C4-2B (cell line): ENCODE measurements at regions not wholly inside any gene's neighbourhood (a gene's known extent, or its start where the extent isn't known, plus 50 kb on each side); places are given as distances from the start of the nearest gene placed in this dataset.
"Not testable (repeated sequence)": the region's sequence is repeated elsewhere in the genome, so short reads cannot be mapped to it uniquely, and the experiment has no call there.

ENCODE experiments used
- H3K27ac ChIP-seq: fragments of 450-650 bp; 2 replicates; pipeline ENCODE4 v1.5.1; 2017
- ZFX ChIP-seq: fragments of 450-650 bp; IDR thresholded peaks from 2 replicates; pipeline ENCODE4 v1.6.1; 2017
- TF ChIP-seq, protein P1 (sequence below): fragments of 450-650 bp; conservative IDR thresholded peaks from 2 replicates; pipeline ENCODE4 v1.5.1; 2017; ENCODE audit warnings: mild to moderate bottlenecking

- no peak for TF ChIP-seq ZFX
- TF ChIP-seq, protein P1, sequence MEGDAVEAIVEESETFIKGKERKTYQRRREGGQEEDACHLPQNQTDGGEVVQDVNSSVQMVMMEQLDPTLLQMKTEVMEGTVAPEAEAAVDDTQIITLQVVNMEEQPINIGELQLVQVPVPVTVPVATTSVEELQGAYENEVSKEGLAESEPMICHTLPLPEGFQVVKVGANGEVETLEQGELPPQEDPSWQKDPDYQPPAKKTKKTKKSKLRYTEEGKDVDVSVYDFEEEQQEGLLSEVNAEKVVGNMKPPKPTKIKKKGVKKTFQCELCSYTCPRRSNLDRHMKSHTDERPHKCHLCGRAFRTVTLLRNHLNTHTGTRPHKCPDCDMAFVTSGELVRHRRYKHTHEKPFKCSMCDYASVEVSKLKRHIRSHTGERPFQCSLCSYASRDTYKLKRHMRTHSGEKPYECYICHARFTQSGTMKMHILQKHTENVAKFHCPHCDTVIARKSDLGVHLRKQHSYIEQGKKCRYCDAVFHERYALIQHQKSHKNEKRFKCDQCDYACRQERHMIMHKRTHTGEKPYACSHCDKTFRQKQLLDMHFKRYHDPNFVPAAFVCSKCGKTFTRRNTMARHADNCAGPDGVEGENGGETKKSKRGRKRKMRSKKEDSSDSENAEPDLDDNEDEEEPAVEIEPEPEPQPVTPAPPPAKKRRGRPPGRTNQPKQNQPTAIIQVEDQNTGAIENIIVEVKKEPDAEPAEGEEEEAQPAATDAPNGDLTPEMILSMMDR: no peak
- H3K27ac ChIP-seq: no peak overlapping the region
These were observed 505.5 kb downstream of the PRIM2 start for GRCh38 chr6:57822896-57823358.

- not testable (repeated sequence) for H3K27ac ChIP-seq
These were observed 520.3 kb downstream of the PRIM2 start for GRCh38 chr6:57837622-57838209.

DNA sequence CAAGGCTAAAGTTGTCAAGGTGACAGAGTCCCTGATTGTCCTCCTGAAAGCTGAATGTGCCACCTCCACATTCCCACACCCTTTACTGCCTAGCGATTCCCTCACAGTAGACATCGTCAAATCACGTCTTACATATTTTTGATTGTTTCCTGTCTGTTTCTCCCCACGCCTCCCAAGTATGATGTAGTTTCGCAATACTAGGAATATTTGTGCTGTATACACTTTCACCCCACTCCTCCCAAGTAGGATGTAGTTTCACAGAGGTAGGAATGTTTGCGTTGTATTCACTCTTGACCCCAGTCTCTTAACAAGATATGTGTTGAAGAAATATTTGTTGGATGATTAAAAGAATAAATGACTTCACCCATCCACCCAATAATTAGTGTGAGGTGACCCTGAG, 524.1 kb downstream of the PRIM2 start:
- H3K27ac ChIP-seq: not testable (repeated sequence)

GRCh38 chr6:57853745-57854407, 536.4 kb downstream of the PRIM2 start:
- H3K27ac ChIP-seq: not testable (repeated sequence)

GRCh38 chr6:57860481-57861315, 543.3 kb downstream of the PRIM2 start:
- H3K27ac ChIP-seq: not testable (repeated sequence)

DNA sequence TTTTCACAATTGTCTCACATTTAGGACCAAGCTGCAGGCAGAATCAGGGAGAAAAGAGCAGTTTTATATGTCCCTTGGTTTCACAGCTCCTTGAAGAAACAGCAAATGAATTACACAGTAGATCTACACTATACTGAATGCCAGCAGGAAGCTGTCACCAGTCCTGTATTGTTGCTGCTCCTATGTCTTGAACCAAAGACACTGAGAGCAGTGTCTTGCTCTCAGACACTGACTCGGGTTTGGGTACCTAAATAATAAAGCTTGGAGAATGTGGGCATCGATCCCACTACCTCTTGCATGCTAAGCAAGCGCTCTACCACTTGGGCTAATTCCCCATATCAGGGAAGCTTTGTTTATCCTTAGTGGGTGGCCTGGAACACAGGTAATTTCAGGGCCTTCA, 552.7 kb downstream of the PRIM2 start:
- H3K27ac ChIP-seq: not testable (repeated sequence)

DNA sequence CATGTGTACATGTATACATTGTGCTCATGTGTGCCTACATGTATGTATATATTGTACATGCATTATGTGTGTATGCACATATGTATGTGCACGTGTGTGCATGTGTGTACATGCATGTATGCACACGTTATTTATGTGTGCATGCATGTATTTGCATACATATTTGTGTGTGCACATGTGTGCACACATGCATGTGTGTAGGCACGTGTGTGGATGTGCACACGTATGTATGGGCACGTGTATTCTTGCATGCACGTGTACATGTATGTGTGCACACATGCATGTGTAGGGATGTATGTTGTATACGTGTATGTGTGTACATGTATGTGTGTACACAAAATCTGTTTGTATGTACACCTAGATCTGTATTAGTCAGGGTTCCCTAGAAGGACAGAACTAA, 556.0 kb downstream of the PRIM2 start:
- not testable (repeated sequence) for H3K27ac ChIP-seq

GRCh38 chr6:57876659-57877058, 559.2 kb downstream of the PRIM2 start:
- not testable (repeated sequence) for H3K27ac ChIP-seq

- not testable (repeated sequence) for H3K27ac ChIP-seq
These were observed 560.3 kb downstream of the PRIM2 start for GRCh38 chr6:57877729-57878128.

DNA sequence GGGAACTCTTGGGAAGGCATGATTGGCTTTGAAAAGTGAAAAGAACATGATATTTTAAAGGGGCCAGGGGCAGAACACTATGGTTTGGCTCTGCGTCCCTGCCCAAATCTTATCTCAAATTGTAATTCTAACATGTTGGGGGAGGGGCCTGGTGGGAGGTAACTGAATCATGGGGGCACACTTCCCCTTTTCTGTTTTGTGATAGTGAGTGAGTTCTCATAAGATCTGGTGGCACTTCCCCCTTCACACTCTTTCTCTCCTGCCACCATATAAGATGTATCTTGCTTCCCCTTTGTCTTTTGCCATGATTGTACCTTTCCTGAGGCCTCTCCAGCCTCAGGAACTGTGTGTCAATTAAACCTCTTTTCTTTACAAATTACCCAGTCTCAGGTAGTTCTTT, 561.4 kb downstream of the PRIM2 start:
- not testable (repeated sequence) for H3K27ac ChIP-seq

DNA sequence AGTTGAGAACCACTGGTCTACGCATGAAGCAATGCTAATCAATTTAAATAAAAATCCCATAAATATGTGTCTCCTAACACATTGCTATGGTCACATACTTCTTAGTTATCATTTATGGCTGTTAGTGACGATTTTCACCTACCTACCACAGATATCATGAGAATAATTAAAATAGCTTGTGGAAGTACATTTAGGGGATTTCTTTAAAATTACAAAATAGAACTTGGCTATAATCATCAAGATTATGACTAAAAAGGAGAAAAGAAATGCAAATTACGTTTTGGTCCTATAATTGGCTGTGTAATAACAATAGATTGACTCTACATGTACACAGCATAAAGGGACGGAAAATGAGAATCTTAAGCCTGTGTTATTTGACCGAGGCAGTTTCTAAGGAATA, 581.4 kb downstream of the PRIM2 start:
- H3K27ac ChIP-seq: not testable (repeated sequence)

DNA sequence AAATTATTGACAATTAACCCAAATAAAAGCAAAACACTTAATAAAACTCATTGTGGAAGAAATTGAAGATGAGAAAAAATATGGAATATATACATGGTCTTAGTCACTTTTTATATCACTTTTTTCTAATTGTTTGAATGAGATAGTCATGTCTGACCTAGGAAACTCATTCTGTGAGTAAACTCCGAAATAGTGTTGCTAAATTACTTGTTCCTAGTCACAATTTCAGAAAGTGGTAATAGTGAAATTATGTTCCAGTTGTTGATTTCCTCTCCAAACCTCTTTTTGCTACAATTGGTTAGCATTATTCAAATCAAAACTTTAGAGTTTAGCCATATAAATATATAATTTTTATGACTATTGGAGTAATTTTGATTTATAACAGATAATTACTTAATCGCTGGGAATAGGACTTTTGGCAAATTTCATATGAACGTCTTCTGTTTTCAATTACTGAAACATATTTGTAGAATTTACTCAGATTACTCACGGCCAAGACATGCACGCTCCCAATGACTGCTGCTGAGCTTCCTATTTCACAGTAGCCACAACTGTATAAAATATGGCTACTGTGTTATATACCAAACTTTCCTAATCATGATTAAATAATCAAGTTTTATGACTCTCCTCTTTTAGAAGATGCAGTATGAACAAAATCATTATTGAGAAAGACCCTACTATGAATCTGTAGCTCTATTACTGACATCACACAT, 583.4 kb downstream of the PRIM2 start:
- not testable (repeated sequence) for H3K27ac ChIP-seq

GRCh38 chr6:57901445-57901844, 584.0 kb downstream of the PRIM2 start:
- not testable (repeated sequence) for H3K27ac ChIP-seq

DNA sequence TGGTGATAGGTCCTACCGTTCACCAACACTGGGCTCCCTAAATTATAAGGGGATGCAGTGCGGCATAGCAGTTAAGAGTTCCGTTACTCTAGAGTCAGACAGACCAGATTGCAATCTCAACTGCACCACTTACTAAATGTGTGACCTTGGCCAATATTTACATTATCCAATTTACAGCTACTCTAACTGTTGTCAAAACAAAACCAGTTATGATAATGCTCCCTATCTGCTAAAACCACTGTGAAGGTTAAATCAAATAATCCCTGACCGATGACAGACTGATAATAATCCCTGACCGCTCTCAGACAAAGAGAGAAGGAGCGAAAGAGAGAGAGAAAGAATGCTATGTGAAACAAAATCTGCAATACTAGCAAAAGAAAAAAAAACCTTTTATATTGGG, 586.9 kb downstream of the PRIM2 start:
- H3K27ac ChIP-seq: not testable (repeated sequence)

- not testable (repeated sequence) for H3K27ac ChIP-seq
These were observed 597.9 kb downstream of the PRIM2 start for GRCh38 chr6:57915300-57915699.

- H3K27ac ChIP-seq: not testable (repeated sequence)
These were observed 625.5 kb downstream of the PRIM2 start for GRCh38 chr6:57942966-57943365.

- H3K27ac ChIP-seq: not testable (repeated sequence)
These were observed 628.8 kb downstream of the PRIM2 start for GRCh38 chr6:57946084-57946768.

- not testable (repeated sequence) for H3K27ac ChIP-seq
These were observed 629.3 kb downstream of the PRIM2 start for GRCh38 chr6:57946769-57947091.

- not testable (repeated sequence) for H3K27ac ChIP-seq
These were observed 631.1 kb downstream of the PRIM2 start for GRCh38 chr6:57948481-57948880.

GRCh38 chr6:57950430-57950829, 633.0 kb downstream of the PRIM2 start:
- H3K27ac ChIP-seq: not testable (repeated sequence)
